H1 (cell line): ENCODE measurements at regions not wholly inside any gene's neighbourhood (a gene's known extent, or its start where the extent isn't known, plus 50 kb on each side); places are given as distances from the start of the nearest gene placed in this dataset.

Experiments
- CTCF ChIA-PET: fragments of 300-600 bp; sonication (Branson Sonifier 250); formaldehyde crosslinking; loops from one replicate; lab custom pipeline; 2021; ENCODE audit not compliant: partially characterized antibody; lab: Charles Lee
- POLR2A ChIA-PET: fragments of 300-600 bp; sonication (Branson Sonifier 250); formaldehyde crosslinking; loops from one replicate; lab custom pipeline; 2021; ENCODE audit warnings: inconsistent platforms; ENCODE audit not compliant: partially characterized antibody; lab: Charles Lee
- DNase-seq, 2 experiments: peaks; one replicate each; pipeline versions ENCODE4 v3.0.0 to v3.0.0-alpha.2; 2010 to 2022; ENCODE audit warnings: low spot score in 2 of 2, low read depth in 1 of 2, mixed read lengths in 1 of 2
- FAIRE-seq: peaks from 2 replicates; lab custom pipeline; 2011; peaks lifted over from hg19 to GRCh38; lab: Jason Lieb, UNC
- H2AFZ ChIP-seq: 2 replicates; pipeline ENCODE4 v1.8.1; 2012; ENCODE audit warnings: low read length, inconsistent platforms
- H2AK5ac ChIP-seq: 2 replicates; pipeline ENCODE4 v1.6.1; 2013; ENCODE audit warnings: low read depth, low read length
- H2BK120ac ChIP-seq: replicated peaks from 2 replicates; pipeline ENCODE3; 2013; ENCODE audit warnings: low read depth, low read length, inconsistent platforms
- H2BK12ac ChIP-seq: 2 replicates; pipeline ENCODE4 v1.6.1; 2013; ENCODE audit warnings: low read depth, low read length
- H2BK15ac ChIP-seq: 2 replicates; pipeline ENCODE4 v1.6.1; 2013; ENCODE audit warnings: low read length
- H2BK20ac ChIP-seq: 2 replicates; pipeline ENCODE4 v1.6.1; 2013; ENCODE audit warnings: low read length
- H2BK5ac ChIP-seq: 2 replicates; pipeline ENCODE4 v1.6.1; 2013; ENCODE audit warnings: low read depth, low read length
- H3K14ac ChIP-seq: 2 replicates; pipeline ENCODE4 v1.6.1; 2013; ENCODE audit warnings: inconsistent platforms; ENCODE audit not compliant: insufficient read length
- H3K18ac ChIP-seq: 2 replicates; pipeline ENCODE4 v1.6.1; 2013; ENCODE audit warnings: low read length; ENCODE audit errors: extremely low read depth
- H3K23ac ChIP-seq: 2 replicates; pipeline ENCODE4 v1.6.1; 2013; ENCODE audit warnings: inconsistent platforms; ENCODE audit not compliant: insufficient read length
- H3K23me2 ChIP-seq: 2 replicates; pipeline ENCODE4 v1.6.1; 2013; ENCODE audit warnings: low read depth, low read length
- H3K27ac ChIP-seq: 2 replicates; pipeline ENCODE4 v1.6.1; 2011; ENCODE audit warnings: low read depth, low read length, inconsistent platforms
- H3K27me3 ChIP-seq, 4 experiments: replicated peaks in 1 of 4; 1 replicate in 1 of 4; 2 replicates in 3 of 4; pipeline versions ENCODE4 v1.6.1 to v1.8.1; 2011 to 2013; ENCODE audit warnings: low read length in 3 of 4, mild to moderate bottlenecking in 3 of 4, inconsistent platforms in 2 of 4, mixed read lengths in 2 of 4, moderate library complexity in 1 of 4; ENCODE audit not compliant: control insufficient read depth in 3 of 4, insufficient read depth in 3 of 4; ENCODE audit errors: extremely low read depth in 1 of 4
- H3K36me3 ChIP-seq, 4 experiments: 2 replicates each; pipeline versions ENCODE4 v1.6.1 to v1.8.1; 2011 to 2013; ENCODE audit warnings: mild to moderate bottlenecking in 4 of 4, low read length in 3 of 4, moderate library complexity in 2 of 4, control low read depth in 1 of 4, inconsistent platforms in 1 of 4; ENCODE audit not compliant: insufficient read depth in 4 of 4, control insufficient read depth in 2 of 4
- H3K4ac ChIP-seq: replicated peaks from 2 replicates; pipeline ENCODE3; 2013; ENCODE audit warnings: low read length, low read depth, mixed read lengths, inconsistent platforms; ENCODE audit not compliant: insufficient read length
- H3K4me1 ChIP-seq, 4 experiments: replicated peaks in 1 of 4; 1 replicate in 1 of 4; 2 replicates in 3 of 4; pipeline versions ENCODE4 v1.6.1 to v1.8.1; 2011 to 2013; ENCODE audit warnings: low read length in 3 of 4, inconsistent platforms in 2 of 4, mixed read lengths in 1 of 4; ENCODE audit not compliant: insufficient read depth in 4 of 4, control insufficient read depth in 3 of 4
- H3K4me2 ChIP-seq, 2 experiments: 2 replicates each; pipeline versions ENCODE4 v1.6.1 to v1.8.1; 2011 to 2013; ENCODE audit warnings: low read depth in 2 of 2, low read length in 2 of 2, control low read depth in 1 of 2, inconsistent platforms in 1 of 2, mild to moderate bottlenecking in 1 of 2; ENCODE audit not compliant: insufficient read depth in 1 of 2
- H3K4me3 ChIP-seq, 4 experiments: fragments of 200-600, 300-600 bp in 1 of 4; sonication (generic), shearing (Covaris generic), sonication (Bioruptor Twin) in 1 of 4; 2 replicates each; pipeline versions ENCODE4 v1.5.1 to v1.8.1; 2011 to 2016; ENCODE audit warnings: low read length in 4 of 4, low read depth in 3 of 4, control low read depth in 2 of 4, inconsistent platforms in 2 of 4, mild to moderate bottlenecking in 2 of 4, mixed read lengths in 1 of 4, moderate library complexity in 1 of 4; ENCODE audit not compliant: insufficient read depth in 2 of 4; ENCODE audit errors: extremely low read depth in 1 of 4
- H3K56ac ChIP-seq: replicated peaks from 2 replicates; pipeline ENCODE3; 2013; ENCODE audit warnings: low read depth, mild to moderate bottlenecking, mixed read lengths, low read length, inconsistent platforms; ENCODE audit not compliant: insufficient read length
- H3K79me1 ChIP-seq: 2 replicates; pipeline ENCODE4 v1.6.1; 2013; ENCODE audit warnings: low read depth, low read length, control low read depth
- H3K79me2 ChIP-seq, 2 experiments: 2 replicates each; pipeline versions ENCODE4 v1.6.1 to v1.8.1; 2012 to 2013; ENCODE audit warnings: low read length in 2 of 2, mild to moderate bottlenecking in 2 of 2, inconsistent platforms in 1 of 2; ENCODE audit not compliant: insufficient read depth in 2 of 2, control insufficient read depth in 1 of 2
- H3K9ac ChIP-seq, 4 experiments: replicated peaks in 1 of 4; 1 replicate in 1 of 4; 2 replicates in 3 of 4; pipeline versions ENCODE4 v1.6.1 to v1.8.1; 2011 to 2013; ENCODE audit warnings: low read depth in 3 of 4, low read length in 3 of 4, control low read depth in 2 of 4, mild to moderate bottlenecking in 2 of 4, moderate library complexity in 2 of 4, inconsistent platforms in 1 of 4; ENCODE audit errors: extremely low read depth in 1 of 4
- H3K9me3 ChIP-seq, 2 experiments: 2 replicates each; pipeline versions ENCODE4 v1.6.1 to v1.8.1; 2012 to 2013; ENCODE audit warnings: mild to moderate bottlenecking in 2 of 2, moderate library complexity in 2 of 2, control low read depth in 1 of 2, inconsistent platforms in 1 of 2, low read depth in 1 of 2, low read length in 1 of 2, mixed read lengths in 1 of 2; ENCODE audit not compliant: insufficient read depth in 2 of 2
- H4K20me1 ChIP-seq, 2 experiments: replicated peaks in 1 of 2; 2 replicates each; pipeline versions ENCODE3 to v1.8.1; 2011 to 2013; ENCODE audit warnings: inconsistent platforms in 2 of 2, low read length in 2 of 2, mild to moderate bottlenecking in 1 of 2; ENCODE audit not compliant: insufficient read depth in 2 of 2, control insufficient read depth in 1 of 2
- H4K5ac ChIP-seq: 2 replicates; pipeline ENCODE4 v1.6.1; 2013; ENCODE audit warnings: low read length, low read depth, mixed read lengths, inconsistent platforms; ENCODE audit not compliant: insufficient read length
- H4K8ac ChIP-seq: 2 replicates; pipeline ENCODE4 v1.8.0; 2013; ENCODE audit warnings: mild to moderate bottlenecking, moderate library complexity, low read length, inconsistent platforms; ENCODE audit not compliant: insufficient read depth; ENCODE audit errors: extremely low read depth
- H4K91ac ChIP-seq: replicated peaks from 2 replicates; pipeline ENCODE3; 2013; ENCODE audit warnings: low read length, mixed read lengths, inconsistent platforms; ENCODE audit not compliant: insufficient read length
- BACH1 ChIP-seq: IDR thresholded peaks from 2 replicates; pipeline ENCODE4 v1.6.1; 2012; ENCODE audit warnings: low read length, improper control_type of control experiment
- BCL11A ChIP-seq, 2 experiments: IDR thresholded peaks; one replicate each; pipeline ENCODE4 v1.6.1; 2011; ENCODE audit warnings: low read depth in 2 of 2, low read length in 2 of 2, mild to moderate bottlenecking in 2 of 2
- CBX5 ChIP-seq: fragments of 300-800, 300-1000 bp; sonication (generic); IDR thresholded peaks from 2 replicates; pipeline ENCODE4 v1.7.1; 2016; ENCODE audit warnings: antibody characterized with exemption, low read length, low read depth
- CHD2 ChIP-seq: IDR thresholded peaks from 2 replicates; pipeline ENCODE4 v1.6.1; 2012; ENCODE audit warnings: low read length, improper control_type of control experiment
- CREB1 ChIP-seq: IDR thresholded peaks from 2 replicates; pipeline ENCODE4 v1.6.1; 2012; ENCODE audit warnings: inconsistent platforms
- GABPA ChIP-seq: IDR thresholded peaks from 2 replicates; pipeline ENCODE4 v1.6.1; 2011; ENCODE audit warnings: mild to moderate bottlenecking, low read length, moderate library complexity, borderline replicate concordance; ENCODE audit not compliant: insufficient read depth
- KDM5A ChIP-seq: fragments of 200-600 bp; IDR thresholded peaks from 2 replicates; pipeline ENCODE4 v1.7.1; 2012; ENCODE audit warnings: mild to moderate bottlenecking, low read length, inconsistent platforms, mixed read lengths
- MAFK ChIP-seq: IDR thresholded peaks from 2 replicates; pipeline ENCODE4 v1.6.1; 2012; ENCODE audit warnings: low read depth, mild to moderate bottlenecking, improper control_type of control experiment, low read length
- PHF8 ChIP-seq: fragments of 200-600 bp; sonication (generic); conservative IDR thresholded peaks from 2 replicates; pipeline ENCODE4 v1.7.1; 2012; ENCODE audit warnings: low read depth, mild to moderate bottlenecking, inconsistent platforms, low read length, moderate library complexity
- POLR2A ChIP-seq, 2 experiments: IDR thresholded peaks; 1 replicate in 1 of 2; 2 replicates in 1 of 2; pipeline ENCODE4 v1.6.1; 2011; ENCODE audit warnings: low read depth in 2 of 2, low read length in 2 of 2, mild to moderate bottlenecking in 2 of 2; ENCODE audit errors: control extremely low read depth in 1 of 2
- RAD21 ChIP-seq, 2 experiments: IDR thresholded peaks in 1 of 2; conservative IDR thresholded peaks in 1 of 2; 2 replicates each; pipeline ENCODE4 v1.6.1; 2011; ENCODE audit warnings: low read depth in 2 of 2, low read length in 2 of 2, improper control_type of control experiment in 1 of 2, inconsistent platforms in 1 of 2, mild to moderate bottlenecking in 1 of 2, moderate library complexity in 1 of 2
- RBBP5 ChIP-seq: IDR thresholded peaks from 2 replicates; pipeline ENCODE4 v1.7.1; 2012; ENCODE audit warnings: low read depth, mild to moderate bottlenecking, inconsistent platforms, low read length, moderate library complexity, borderline replicate concordance
- RXRA ChIP-seq: IDR thresholded peaks from 2 replicates; pipeline ENCODE4 v1.6.1; 2011; ENCODE audit warnings: low read depth, mild to moderate bottlenecking, low read length, moderate library complexity; ENCODE audit not compliant: insufficient read depth
- SIN3A ChIP-seq, 2 experiments: IDR thresholded peaks in 1 of 2; conservative IDR thresholded peaks in 1 of 2; 2 replicates each; pipeline ENCODE4 v1.6.1; 2011 to 2012; ENCODE audit warnings: low read length in 2 of 2, improper control_type of control experiment in 1 of 2, low read depth in 1 of 2, mild to moderate bottlenecking in 1 of 2
- SUZ12 ChIP-seq: fragments of 200-600 bp; sonication (generic); IDR thresholded peaks from 2 replicates; pipeline ENCODE4 v1.6.1; 2012; ENCODE audit warnings: mild to moderate bottlenecking, inconsistent platforms, low read length, moderate library complexity, mixed read lengths
- TCF12 ChIP-seq: IDR thresholded peaks from 2 replicates; pipeline ENCODE4 v1.6.1; 2011; ENCODE audit warnings: low read depth, mild to moderate bottlenecking, low read length
- WGBS, 2 experiments: shearing (Covaris generic) in 1 of 2; methylation state at CpG; one replicate each; pipeline versions ENCODE4 v1.1.6 to v1.1.7; 2013 to 2015; ENCODE audit warnings: low lambda C conversion rate in 2 of 2, mixed read lengths in 2 of 2, inconsistent platforms in 1 of 2, low coverage in 1 of 2, missing lambda C conversion rate in 1 of 2; ENCODE audit not compliant: insufficient replicate concordance in 2 of 2, insufficient coverage in 1 of 2, insufficient read length in 1 of 2; ENCODE audit errors: extremely low coverage in 1 of 2, missing lambda C conversion rate in 1 of 2; 5-methylcytosine and 5-hydroxymethylcytosine counted together

DNA sequence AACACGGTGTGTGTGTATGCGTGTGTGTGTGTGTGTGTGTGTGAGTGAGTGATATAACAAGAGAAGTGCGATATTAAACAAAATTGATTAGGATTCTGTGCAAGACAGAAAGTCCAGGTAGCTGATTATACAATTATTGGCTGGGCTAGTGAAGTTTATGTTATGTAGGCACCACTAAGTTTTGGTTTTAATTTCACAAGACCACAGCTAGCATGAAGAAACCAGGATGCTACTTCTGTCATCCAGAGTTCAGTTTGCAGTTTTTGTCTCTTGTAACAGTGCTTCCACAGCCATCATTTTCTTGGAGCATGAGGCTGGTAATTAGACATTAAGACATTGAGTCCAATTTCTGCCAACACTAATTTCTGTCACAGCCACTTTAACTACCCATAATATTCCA, 1590.2 kb upstream of the B3GALT2 start:
- 87% methylated on average over 3 of the region's 3 CpGs; no CpG with 5 or more reads in 1 of the 2 experiments for WGBS, 2 experiments
- H2BK15ac ChIP-seq: no peak overlapping the region
- no peak overlapping the region for H3K23ac ChIP-seq
- no peak overlapping the region for H2AFZ ChIP-seq
- H3K79me2 ChIP-seq: no peaks in the 10 kb centered on the region
- no peak overlapping the region for H2BK120ac ChIP-seq
- ChIA-PET POLR2A (no interaction called here), CTCF (no interaction called here)
- no peak overlapping the region for H3K9ac ChIP-seq
- H2BK5ac ChIP-seq: no peak overlapping the region
- no peaks in the 10 kb centered on the region for H3K36me3 ChIP-seq
- H3K79me1 ChIP-seq: no peaks in the 10 kb centered on the region
- H2BK12ac ChIP-seq: no peak overlapping the region
- H3K9me3 ChIP-seq: no peaks in the 10 kb centered on the region
- H3K56ac ChIP-seq: no peak overlapping the region
- no peak overlapping the region for H3K4ac ChIP-seq
- H2AK5ac ChIP-seq: no peak overlapping the region
- no peak overlapping the region for H4K91ac ChIP-seq
- no peak overlapping the region for H3K4me3 ChIP-seq
- no peak overlapping the region for H4K5ac ChIP-seq
- no peak overlapping the region for H3K14ac ChIP-seq
- FAIRE-seq (no peak), DNase-seq (no peak)
- H3K4me2 ChIP-seq: no peak overlapping the region
- TF ChIP-seq TCF12 (no peak), CREB1 (no peak), SIN3A (conservative IDR thresholded peaks at IDR 0.05 in 1 of 2, IDR thresholded peaks at IDR 0.05 in 1 of 2; ENCODE audit: low read depth in 1 of 2, low read length in 2 of 2) (no peak), GABPA (no peak), POLR2A (IDR thresholded peaks at IDR 0.05; ENCODE audit: control extremely low read depth in 1 of 2, low read depth in 2 of 2, low read length in 2 of 2) (no peak), BACH1 (no peak), PHF8 (no peak), SUZ12 (no peak), RXRA (no peak), RBBP5 (no peak), KDM5A (no peak), RAD21 (IDR thresholded peaks at IDR 0.05 in 1 of 2, conservative IDR thresholded peaks at IDR 0.05 in 1 of 2; ENCODE audit: low read depth in 2 of 2, low read length in 2 of 2) (no peak), BCL11A (IDR thresholded peaks at IDR 0.05; ENCODE audit: low read depth in 2 of 2, low read length in 2 of 2) (no peak), CBX5 (no peak), CHD2 (no peak), MAFK (no peak)
- H2BK20ac ChIP-seq: no peak overlapping the region
- no peaks in the 10 kb centered on the region for H4K20me1 ChIP-seq
- H3K4me1 ChIP-seq: no peaks in the 10 kb centered on the region
- no peak overlapping the region for H4K8ac ChIP-seq
- H3K27me3 ChIP-seq: no peaks in the 10 kb centered on the region
- H3K27ac ChIP-seq: no peak overlapping the region
- no peaks in the 10 kb centered on the region for H3K23me2 ChIP-seq
- no peak overlapping the region for H3K18ac ChIP-seq
